ENCODE measurements at regions not wholly inside any gene's neighbourhood (a gene's known extent, or its start where the extent isn't known, plus 50 kb on each side); places are given as distances from the start of the nearest gene placed in this dataset.

DNA sequence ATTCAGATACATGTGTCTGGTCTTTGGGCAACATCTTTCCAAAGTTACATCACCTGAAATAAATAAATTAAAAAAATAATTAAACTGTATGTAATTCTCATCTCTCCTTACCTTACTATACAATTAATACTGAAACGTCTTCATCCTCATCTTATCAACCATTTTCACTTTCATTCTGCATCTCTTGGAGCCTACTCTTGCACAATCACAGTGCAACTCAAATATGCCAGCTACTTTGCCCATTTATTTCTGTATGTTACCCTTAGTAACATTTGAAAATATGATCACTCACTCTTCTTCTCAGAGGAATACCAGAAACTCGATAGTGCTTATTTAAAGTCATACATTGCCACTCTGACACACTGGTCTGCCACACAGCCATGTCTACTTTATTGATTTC, 1357.1 kb upstream of the CADM2 start:
- TF ChIP-seq, protein P1, sequence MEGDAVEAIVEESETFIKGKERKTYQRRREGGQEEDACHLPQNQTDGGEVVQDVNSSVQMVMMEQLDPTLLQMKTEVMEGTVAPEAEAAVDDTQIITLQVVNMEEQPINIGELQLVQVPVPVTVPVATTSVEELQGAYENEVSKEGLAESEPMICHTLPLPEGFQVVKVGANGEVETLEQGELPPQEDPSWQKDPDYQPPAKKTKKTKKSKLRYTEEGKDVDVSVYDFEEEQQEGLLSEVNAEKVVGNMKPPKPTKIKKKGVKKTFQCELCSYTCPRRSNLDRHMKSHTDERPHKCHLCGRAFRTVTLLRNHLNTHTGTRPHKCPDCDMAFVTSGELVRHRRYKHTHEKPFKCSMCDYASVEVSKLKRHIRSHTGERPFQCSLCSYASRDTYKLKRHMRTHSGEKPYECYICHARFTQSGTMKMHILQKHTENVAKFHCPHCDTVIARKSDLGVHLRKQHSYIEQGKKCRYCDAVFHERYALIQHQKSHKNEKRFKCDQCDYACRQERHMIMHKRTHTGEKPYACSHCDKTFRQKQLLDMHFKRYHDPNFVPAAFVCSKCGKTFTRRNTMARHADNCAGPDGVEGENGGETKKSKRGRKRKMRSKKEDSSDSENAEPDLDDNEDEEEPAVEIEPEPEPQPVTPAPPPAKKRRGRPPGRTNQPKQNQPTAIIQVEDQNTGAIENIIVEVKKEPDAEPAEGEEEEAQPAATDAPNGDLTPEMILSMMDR (conservative IDR thresholded peaks at IDR 0.05) = no peak
- no peak for TF ChIP-seq ZFX (IDR thresholded peaks at IDR 0.05)
